ENCODE measurements at regions not wholly inside any gene's neighbourhood (a gene's known extent, or its start where the extent isn't known, plus 50 kb on each side); places are given as distances from the start of the nearest gene placed in this dataset.
A peak's percentile ranks its signal among the peaks of the same experiment; 100 is the strongest.

DNA sequence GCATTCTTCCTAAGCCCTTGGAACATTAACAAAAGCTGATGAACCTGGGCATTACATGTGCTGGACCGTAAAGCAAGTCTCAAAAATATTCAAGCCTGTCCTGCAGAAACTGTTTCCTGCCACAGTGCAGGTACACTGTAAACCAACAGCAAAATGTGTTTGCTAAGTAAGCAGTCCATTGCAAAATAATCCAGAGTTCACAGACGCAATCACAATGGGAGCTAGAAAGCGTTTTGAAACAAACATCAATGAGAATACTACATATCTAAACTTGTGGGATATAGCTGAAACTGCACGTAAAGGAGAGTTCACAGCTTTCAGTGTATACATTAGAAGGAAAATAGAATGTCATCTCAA lies 61.6 kb downstream of the RGS12 start:
- Mint-ChIP-seq H3K9me3 (peaks cover 13% of the 10 kb centered on the region), H3K4me3 (no peak overlapping the region), H3K27ac (no peak overlapping the region), H3K36me3 (ENCODE audit: low read depth) (no peaks in the 10 kb centered on the region), H3K27me3 (ENCODE audit: low read depth) (no peaks in the 10 kb centered on the region), H3K4me1 (ENCODE audit: low read depth) (peaks cover 14% of the 10 kb centered on the region)
- intact Hi-C loops (cut with micrococcal nuclease), result no loop called here
- CTCF ChIA-PET, result interaction anchor here (1.3 to 2.6 kb wide), 3 partner anchors 8 to 17 kb away, joined by 3 to 10 read pairs (median 7); no protein-coding TSS in a partner anchor
- DNase-seq, result no peak

DNA sequence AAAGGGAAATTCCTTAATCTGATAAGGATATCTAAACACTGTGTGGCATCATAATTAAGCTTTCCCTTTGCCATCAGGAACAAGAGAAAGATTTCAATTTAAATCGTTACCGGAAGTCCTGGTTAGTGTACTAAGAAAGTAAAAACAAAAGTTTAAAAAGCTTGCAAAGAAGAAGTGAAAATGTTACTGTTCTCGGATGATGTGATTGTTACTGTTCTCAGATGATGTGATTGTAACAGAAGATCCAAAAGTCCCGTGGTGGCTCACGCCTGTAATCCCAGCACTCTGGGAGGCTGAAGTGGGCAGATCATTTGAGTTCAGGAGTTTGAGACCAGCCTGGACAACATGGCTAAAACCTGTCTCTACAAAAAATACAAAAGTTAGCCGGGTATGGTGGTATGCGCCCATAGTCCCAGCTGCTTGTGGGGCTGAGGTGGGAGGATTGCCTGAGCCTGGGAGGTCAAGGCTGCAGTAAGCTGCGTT lies 62.5 kb downstream of the RGS12 start:
- Mint-ChIP-seq H3K9me3 (peaks cover 13% of the 10 kb centered on the region), H3K27ac (no peak overlapping the region), H3K27me3 (ENCODE audit: low read depth) (no peaks in the 10 kb centered on the region), H3K4me1 (ENCODE audit: low read depth) (peaks cover 20% of the 10 kb centered on the region), H3K36me3 (ENCODE audit: low read depth) (no peaks in the 10 kb centered on the region), H3K4me3 (no peak overlapping the region)
- CTCF ChIA-PET, result interaction anchor here (0.6 to 2.6 kb wide), 3 partner anchors 9 to 231 kb away, joined by 3 to 10 read pairs (median 7); no protein-coding TSS in a partner anchor
- intact Hi-C loops (cut with micrococcal nuclease), result no loop called here
- DNase-seq, result peak; percentile 46

DNA sequence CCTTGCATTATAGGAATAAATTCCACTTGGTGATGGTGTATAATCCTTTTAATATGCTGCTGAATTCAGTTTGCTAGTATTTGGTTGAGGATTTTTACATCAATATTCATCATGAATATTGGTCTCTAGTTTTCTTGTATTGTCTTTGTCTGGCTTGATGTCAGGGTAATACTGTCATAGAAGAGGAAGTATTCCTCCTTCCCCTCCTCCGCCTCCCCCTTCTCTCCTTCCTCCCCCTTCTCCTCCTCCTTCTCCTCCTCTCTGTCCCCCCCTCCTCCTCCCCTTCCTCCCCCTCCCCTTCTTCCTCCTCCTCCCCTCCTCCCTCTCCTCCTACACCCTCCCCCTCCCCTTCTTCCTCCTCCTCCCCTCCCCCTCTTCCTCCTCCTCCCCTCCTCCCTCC lies 65.8 kb downstream of the RGS12 start:
- H3K27ac Mint-ChIP-seq, result no peak overlapping the region
- H3K27me3 Mint-ChIP-seq (ENCODE audit: low read depth), result no peaks in the 10 kb centered on the region
- no peak overlapping the region for H3K4me3 Mint-ChIP-seq
- no peaks in the 10 kb centered on the region for H3K9me3 Mint-ChIP-seq
- CTCF ChIA-PET, result interaction anchor here (0.8 kb wide), 1 partner anchor 13 kb away, joined by 4 read pairs; no protein-coding TSS in a partner anchor
- no peak for DNase-seq
- H3K36me3 Mint-ChIP-seq (ENCODE audit: low read depth), result no peaks in the 10 kb centered on the region
- H3K4me1 Mint-ChIP-seq (ENCODE audit: low read depth), result peaks cover 25% of the 10 kb centered on the region
- intact Hi-C loops (cut with micrococcal nuclease), result no loop called here

- intact Hi-C loops (cut with micrococcal nuclease), result no loop called here
- no peak overlapping the region for H3K4me3 Mint-ChIP-seq
- no peaks in the 10 kb centered on the region for H3K27me3 Mint-ChIP-seq (ENCODE audit: low read depth)
- peaks cover 20% of the 10 kb centered on the region for H3K4me1 Mint-ChIP-seq (ENCODE audit: low read depth)
- CTCF ChIA-PET, result interaction anchor here (1.1 kb wide), 1 partner anchor 12 kb away, joined by 3 read pairs; no protein-coding TSS in a partner anchor
- no peaks in the 10 kb centered on the region for H3K36me3 Mint-ChIP-seq (ENCODE audit: low read depth)
- H3K9me3 Mint-ChIP-seq, result no peaks in the 10 kb centered on the region
- DNase-seq, result no peak
- no peak overlapping the region for H3K27ac Mint-ChIP-seq
Measured at GRCh38 chr4:3360777-3361176, 68.0 kb downstream of the RGS12 start.

DNA sequence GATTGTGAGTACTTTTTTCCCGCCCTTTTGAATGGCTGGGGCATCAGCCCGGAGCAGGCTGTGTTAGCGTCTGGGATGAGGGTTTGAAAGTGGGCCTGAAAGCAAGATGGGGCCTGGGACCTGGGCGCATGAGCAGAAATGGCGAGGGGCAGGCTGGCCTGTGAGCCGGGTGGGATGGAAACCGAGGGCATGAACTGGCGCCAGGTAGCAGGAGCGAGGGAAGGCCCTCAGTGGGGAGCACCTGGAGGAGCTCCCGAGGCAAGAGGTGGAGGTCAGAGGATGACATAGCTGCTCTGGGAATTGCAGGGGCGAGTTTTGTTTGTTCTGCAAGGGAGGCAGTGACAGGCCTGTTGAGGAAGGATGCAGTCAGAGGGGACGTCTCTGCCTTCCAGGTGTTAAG lies 68.6 kb downstream of the RGS12 start:
- Mint-ChIP-seq H3K27ac (no peak overlapping the region), H3K36me3 (ENCODE audit: low read depth) (no peaks in the 10 kb centered on the region), H3K4me1 (ENCODE audit: low read depth) (peaks cover 20% of the 10 kb centered on the region), H3K27me3 (ENCODE audit: low read depth) (no peaks in the 10 kb centered on the region), H3K4me3 (no peak overlapping the region), H3K9me3 (no peaks in the 10 kb centered on the region)
- intact Hi-C loops (cut with micrococcal nuclease), result no loop called here
- no peak for DNase-seq
- CTCF ChIA-PET, result no interaction called here

- CTCF ChIA-PET, result no interaction called here
- H3K9me3 Mint-ChIP-seq, result no peaks in the 10 kb centered on the region
- no peaks in the 10 kb centered on the region for H3K36me3 Mint-ChIP-seq (ENCODE audit: low read depth)
Measured at GRCh38 chr4:3361896-3362295, 69.1 kb downstream of the RGS12 start.

DNA sequence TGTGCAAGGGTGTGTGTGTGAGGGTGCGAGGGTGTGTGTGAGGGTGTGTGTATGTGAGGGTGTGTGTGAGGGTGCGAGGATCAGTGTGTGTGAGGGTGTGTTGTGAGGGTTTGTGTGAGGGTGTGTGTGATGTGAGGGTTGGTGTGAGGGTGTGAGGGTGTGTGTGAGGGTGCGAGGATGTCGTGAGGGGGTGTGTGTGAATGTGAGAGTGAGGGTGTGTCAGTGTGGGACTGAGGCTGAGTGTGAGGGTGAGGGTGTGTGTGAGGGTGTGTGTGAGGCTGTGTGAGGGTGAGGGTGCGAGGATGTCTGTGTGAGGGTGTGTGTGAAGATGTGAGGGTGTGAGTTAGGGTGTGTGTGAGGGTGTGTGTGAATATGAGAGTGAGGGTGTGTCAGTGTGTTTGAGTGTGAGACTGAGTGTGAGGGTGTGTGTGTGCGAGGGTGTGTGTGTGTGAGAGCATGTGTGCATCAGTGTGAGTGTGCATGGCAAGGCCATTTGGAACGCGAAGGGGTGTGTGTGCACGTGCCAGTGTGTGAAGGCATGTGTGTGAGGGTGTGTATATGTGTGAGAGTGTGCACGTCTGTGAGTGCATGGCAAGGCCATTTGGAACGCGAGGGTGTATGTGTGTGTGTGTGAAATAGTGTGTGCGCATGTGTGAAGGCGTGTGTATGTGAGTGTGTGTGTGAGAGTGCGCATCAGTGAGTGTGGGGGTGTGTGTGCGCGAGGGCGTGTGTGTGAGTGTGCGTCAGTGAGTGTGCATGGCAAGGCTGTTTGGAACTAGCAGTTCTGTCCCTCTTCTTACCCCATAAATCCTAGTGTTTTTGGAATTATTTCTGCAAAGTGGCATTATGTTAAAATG lies 69.8 kb downstream of the RGS12 start:
- no peak for DNase-seq
- intact Hi-C loops (cut with micrococcal nuclease), result no loop called here
- H3K9me3 Mint-ChIP-seq, result no peaks in the 10 kb centered on the region
- peaks cover 20% of the 10 kb centered on the region for H3K4me1 Mint-ChIP-seq (ENCODE audit: low read depth)
- H3K36me3 Mint-ChIP-seq (ENCODE audit: low read depth), result no peaks in the 10 kb centered on the region
- no peaks in the 10 kb centered on the region for H3K27me3 Mint-ChIP-seq (ENCODE audit: low read depth)
- CTCF ChIA-PET, result interaction anchor here (1.6 kb wide), 1 partner anchor 16 kb away, joined by 3 read pairs; no protein-coding TSS in a partner anchor
- no peak overlapping the region for H3K27ac Mint-ChIP-seq
- no peak overlapping the region for H3K4me3 Mint-ChIP-seq

More at GRCh38 chr4:3361896-3362295, 69.1 kb downstream of the RGS12 start:
- no peaks in the 10 kb centered on the region for H3K27me3 Mint-ChIP-seq (ENCODE audit: low read depth)
- DNase-seq, result no peak
- intact Hi-C loops (cut with micrococcal nuclease), result no loop called here
- H3K27ac Mint-ChIP-seq, result no peak overlapping the region
- peaks cover 20% of the 10 kb centered on the region for H3K4me1 Mint-ChIP-seq (ENCODE audit: low read depth)
- no peak overlapping the region for H3K4me3 Mint-ChIP-seq

DNA sequence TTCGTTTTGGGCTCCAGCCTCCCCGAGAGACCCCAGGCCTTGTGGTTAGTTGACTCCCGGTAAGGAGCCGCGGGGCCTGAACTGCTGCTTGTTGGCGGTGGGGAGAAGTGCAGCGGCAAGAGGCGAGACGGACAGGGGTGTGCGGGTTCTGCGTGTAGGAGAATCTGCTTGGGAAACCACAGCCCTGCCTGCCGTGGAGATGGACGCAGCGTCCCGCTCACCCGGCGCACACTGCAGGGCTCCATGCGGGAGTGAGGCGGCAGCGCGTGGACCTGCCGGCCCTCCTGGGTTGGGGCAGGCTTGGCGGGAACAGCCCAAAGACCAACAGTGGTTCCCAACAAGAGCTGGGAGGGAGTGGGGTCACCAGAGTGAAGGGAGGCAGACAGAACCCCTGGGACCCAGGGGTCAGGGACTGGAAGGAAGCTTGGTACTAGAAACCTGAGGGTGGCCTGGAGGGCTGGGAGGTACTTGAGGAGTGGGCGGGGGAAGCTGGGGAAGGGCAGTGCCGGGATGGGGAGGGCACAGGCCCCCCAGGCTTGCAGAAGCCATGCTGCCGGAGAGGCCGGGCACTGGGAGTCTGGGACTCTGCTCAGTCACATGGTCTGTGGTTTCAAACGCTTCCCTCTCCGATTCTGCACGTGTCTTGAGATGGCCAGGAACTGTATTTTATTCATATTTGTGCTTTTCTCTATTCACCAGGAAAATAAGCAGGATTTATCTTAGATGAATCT lies 70.8 kb downstream of the RGS12 start:
- H3K4me3 Mint-ChIP-seq, result no peak overlapping the region
- H3K4me1 Mint-ChIP-seq (ENCODE audit: low read depth), result peaks cover 19% of the 10 kb centered on the region
- no peak overlapping the region for H3K27ac Mint-ChIP-seq
- intact Hi-C loops (cut with micrococcal nuclease), result no loop called here
- CTCF ChIA-PET, result interaction anchor here (1.6 kb wide), 1 partner anchor 17 kb away, joined by 3 read pairs; no protein-coding TSS in a partner anchor
- no peak for DNase-seq
- no peaks in the 10 kb centered on the region for H3K9me3 Mint-ChIP-seq
- H3K36me3 Mint-ChIP-seq (ENCODE audit: low read depth), result no peaks in the 10 kb centered on the region
- no peaks in the 10 kb centered on the region for H3K27me3 Mint-ChIP-seq (ENCODE audit: low read depth)

- DNase-seq, result no peak
- Mint-ChIP-seq H3K9me3 (no peaks in the 10 kb centered on the region), H3K4me1 (ENCODE audit: low read depth) (peaks cover 25% of the 10 kb centered on the region), H3K36me3 (ENCODE audit: low read depth) (no peaks in the 10 kb centered on the region), H3K4me3 (no peak overlapping the region), H3K27me3 (ENCODE audit: low read depth) (no peaks in the 10 kb centered on the region), H3K27ac (no peak overlapping the region)
- CTCF ChIA-PET, result interaction anchor here (1.6 kb wide), 1 partner anchor 18 kb away, joined by 3 read pairs; no protein-coding TSS in a partner anchor
- intact Hi-C loops (cut with micrococcal nuclease), result no loop called here
Measured at GRCh38 chr4:3364199-3364598, 71.4 kb downstream of the RGS12 start.

DNA sequence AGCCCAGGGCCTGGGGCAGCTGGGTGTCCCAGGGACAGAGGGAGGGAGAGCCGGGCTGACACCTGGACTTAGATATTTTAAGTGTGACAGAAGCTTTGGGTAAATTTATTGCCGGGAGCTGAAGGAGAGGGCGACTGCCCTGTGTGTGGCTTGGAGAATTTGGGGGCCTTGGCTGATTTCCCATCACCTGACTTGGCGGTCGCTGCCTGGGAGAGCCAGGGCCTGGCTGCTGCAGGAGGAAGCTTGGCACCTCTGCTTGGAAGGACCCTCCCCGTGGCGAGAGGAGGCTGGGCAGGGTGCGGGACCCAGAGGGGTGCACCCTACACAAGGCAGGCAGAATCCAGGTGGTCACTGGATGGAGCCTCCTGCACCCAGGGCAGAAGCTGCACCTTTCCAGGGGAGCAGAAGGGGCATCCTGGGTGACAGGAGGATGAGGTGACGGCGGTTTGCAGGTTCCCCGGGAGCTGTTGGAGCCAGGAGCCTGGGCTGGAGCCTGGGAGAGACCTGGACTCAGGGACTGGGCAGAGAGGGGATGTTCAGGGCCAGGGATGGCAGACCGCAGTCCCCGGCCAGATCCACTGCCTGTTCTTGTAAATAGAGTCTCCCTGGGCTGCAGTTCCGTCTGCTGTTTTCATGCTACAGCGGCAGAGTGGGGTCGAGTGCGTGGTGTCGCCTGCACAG lies 72.0 kb downstream of the RGS12 start:
- no peaks in the 10 kb centered on the region for H3K36me3 Mint-ChIP-seq (ENCODE audit: low read depth)
- no peaks in the 10 kb centered on the region for H3K9me3 Mint-ChIP-seq
- H3K4me3 Mint-ChIP-seq, result no peak overlapping the region
- CTCF ChIA-PET, result interaction anchor here (1.4 to 1.6 kb wide), 2 partner anchors 18 kb away, joined by 3 to 4 read pairs; no protein-coding TSS in a partner anchor
- DNase-seq, result no peak
- no peak overlapping the region for H3K27ac Mint-ChIP-seq
- H3K27me3 Mint-ChIP-seq (ENCODE audit: low read depth), result peaks cover 3% of the 10 kb centered on the region
- intact Hi-C loops (cut with micrococcal nuclease), result no loop called here
- H3K4me1 Mint-ChIP-seq (ENCODE audit: low read depth), result peaks cover 28% of the 10 kb centered on the region

- no peaks in the 10 kb centered on the region for H3K9me3 Mint-ChIP-seq
- H3K27me3 Mint-ChIP-seq (ENCODE audit: low read depth), result peaks cover 7% of the 10 kb centered on the region
- no peak overlapping the region for H3K27ac Mint-ChIP-seq
- CTCF ChIA-PET, result interaction anchor here (1.4 kb wide), 1 partner anchor 19 kb away, joined by 4 read pairs; no protein-coding TSS in a partner anchor
- no peaks in the 10 kb centered on the region for H3K36me3 Mint-ChIP-seq (ENCODE audit: low read depth)
- no peak for DNase-seq
- H3K4me1 Mint-ChIP-seq (ENCODE audit: low read depth), result peaks cover 28% of the 10 kb centered on the region
- intact Hi-C loops (cut with micrococcal nuclease), result no loop called here
- no peak overlapping the region for H3K4me3 Mint-ChIP-seq
Measured at GRCh38 chr4:3365326-3365725, 72.5 kb downstream of the RGS12 start.
